ENCODE measurements at regions not wholly inside any gene's neighbourhood (a gene's known extent, or its start where the extent isn't known, plus 50 kb on each side); places are given as distances from the start of the nearest gene placed in this dataset.
"Not testable (repeated sequence)": the region's sequence is repeated elsewhere in the genome, so short reads cannot be mapped to it uniquely, and the experiment has no call there.

DNA sequence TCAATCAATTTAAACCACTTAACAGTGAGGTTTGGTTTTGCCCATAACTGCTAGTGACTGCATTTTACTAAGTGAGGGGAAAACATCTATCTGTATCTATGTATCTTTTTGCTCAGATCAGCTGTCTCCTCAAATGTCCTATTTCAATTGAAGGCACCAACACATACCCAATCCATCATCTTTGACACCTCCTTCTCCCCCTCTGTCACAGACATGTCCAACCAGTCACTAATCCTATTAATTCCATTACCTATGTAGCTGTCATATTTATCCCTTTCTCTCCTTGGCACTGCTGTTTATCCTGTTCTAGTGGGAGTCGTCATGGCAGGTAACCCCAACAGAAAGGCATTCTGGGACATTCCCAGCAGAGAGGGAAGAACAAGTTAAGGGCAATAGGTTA is 975.2 kb upstream of the AUTS2 start:
- TF ChIP-seq EP300 (IDR thresholded peaks at IDR 0.05) (no peak), POLR2AphosphoS5 (IDR thresholded peaks at IDR 0.05) (no peak), POLR2A (IDR thresholded peaks at IDR 0.05; ENCODE audit: low read depth) (no peak)
- TF ChIP-seq, protein P1, sequence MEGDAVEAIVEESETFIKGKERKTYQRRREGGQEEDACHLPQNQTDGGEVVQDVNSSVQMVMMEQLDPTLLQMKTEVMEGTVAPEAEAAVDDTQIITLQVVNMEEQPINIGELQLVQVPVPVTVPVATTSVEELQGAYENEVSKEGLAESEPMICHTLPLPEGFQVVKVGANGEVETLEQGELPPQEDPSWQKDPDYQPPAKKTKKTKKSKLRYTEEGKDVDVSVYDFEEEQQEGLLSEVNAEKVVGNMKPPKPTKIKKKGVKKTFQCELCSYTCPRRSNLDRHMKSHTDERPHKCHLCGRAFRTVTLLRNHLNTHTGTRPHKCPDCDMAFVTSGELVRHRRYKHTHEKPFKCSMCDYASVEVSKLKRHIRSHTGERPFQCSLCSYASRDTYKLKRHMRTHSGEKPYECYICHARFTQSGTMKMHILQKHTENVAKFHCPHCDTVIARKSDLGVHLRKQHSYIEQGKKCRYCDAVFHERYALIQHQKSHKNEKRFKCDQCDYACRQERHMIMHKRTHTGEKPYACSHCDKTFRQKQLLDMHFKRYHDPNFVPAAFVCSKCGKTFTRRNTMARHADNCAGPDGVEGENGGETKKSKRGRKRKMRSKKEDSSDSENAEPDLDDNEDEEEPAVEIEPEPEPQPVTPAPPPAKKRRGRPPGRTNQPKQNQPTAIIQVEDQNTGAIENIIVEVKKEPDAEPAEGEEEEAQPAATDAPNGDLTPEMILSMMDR (IDR thresholded peaks at IDR 0.05) = no peak
- Histone ChIP-seq H3K36me3 (no peaks in the 10 kb centered on the region), H3K4me1 (peaks cover 0 to 6% (median 5%) of the 10 kb centered on the region in 4 donors), H3K27me3 (no peaks in the 10 kb centered on the region), H3K9me3 (no peaks in the 10 kb centered on the region), H3K27ac (replicated peaks in 1 of 4) (no peak overlapping the region), H3K4me3 (no peak overlapping the region)
- intact Hi-C loops (cut with DNase I) = no loop called here
- WGBS = 76% methylated on average over 1 of the region's 1 CpG
- DNase-seq (ENCODE audit: extremely low spot score) = peak; percentile 19

DNA sequence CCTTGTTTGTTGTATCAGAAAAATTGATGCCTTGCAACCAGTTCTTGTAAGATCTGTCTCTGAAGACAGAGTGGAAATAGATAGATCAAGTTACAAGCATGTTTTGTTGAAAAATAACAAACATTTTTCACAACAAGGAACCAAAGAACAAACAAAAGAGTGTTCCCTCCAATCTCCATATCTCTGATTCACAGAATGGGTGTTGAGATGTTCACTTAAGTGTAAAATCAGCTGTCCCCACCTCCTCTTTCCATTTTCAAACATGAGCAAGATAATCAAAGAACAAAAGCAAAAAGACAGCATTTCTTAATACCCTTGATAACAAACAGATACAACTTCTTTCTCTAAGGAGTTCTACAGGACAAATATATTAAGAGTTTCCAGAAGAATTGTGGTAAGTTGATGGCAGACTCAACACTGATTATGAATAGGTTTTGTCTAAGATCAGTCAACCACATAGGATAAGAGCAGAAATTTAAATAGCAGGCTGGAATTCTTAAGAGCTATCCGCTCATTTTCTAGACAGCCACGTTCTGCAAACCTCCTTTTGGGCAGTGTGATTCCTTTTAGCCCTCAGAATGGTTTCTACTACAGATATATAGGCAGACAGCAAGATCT is 970.9 kb upstream of the AUTS2 start:
- Histone ChIP-seq H3K9me3 (no peaks in the 10 kb centered on the region), H3K27ac (replicated peaks in 1 of 4) (no peak overlapping the region), H3K4me1 (no peaks in the 10 kb centered on the region), H3K4me3 (no peak overlapping the region), H3K36me3 (no peaks in the 10 kb centered on the region), H3K27me3 (no peaks in the 10 kb centered on the region)
- WGBS = 89% methylated on average over 2 of the region's 2 CpGs
- intact Hi-C loops (cut with DNase I) = no loop called here
- DNase-seq (ENCODE audit: extremely low spot score) = no peak
- no peak for TF ChIP-seq POLR2A (IDR thresholded peaks at IDR 0.05; ENCODE audit: low read depth)

DNA sequence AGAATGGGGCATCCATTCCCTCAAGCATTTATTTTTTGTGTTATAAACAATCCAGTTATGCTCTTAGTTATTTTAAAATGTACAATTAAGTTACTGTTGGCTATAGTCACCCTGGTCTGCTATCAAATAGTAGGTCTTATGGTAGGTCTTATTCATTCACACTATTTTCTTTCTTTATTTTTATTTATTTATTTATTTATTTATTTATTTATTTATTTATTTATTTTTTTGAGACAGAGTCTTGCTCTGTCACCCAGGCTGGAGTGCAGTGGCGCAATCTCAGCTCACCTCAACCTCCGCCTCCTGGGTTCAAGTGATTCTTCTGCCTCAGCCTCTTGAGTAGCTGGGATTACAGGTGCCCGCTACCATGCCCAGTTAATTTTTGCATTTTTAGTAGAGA is 967.4 kb upstream of the AUTS2 start:
- H3K4me3 ChIP-seq; H3K27ac ChIP-seq (replicated peaks in 1 of 4); DNase-seq (ENCODE audit: extremely low spot score); intact Hi-C loops (cut with DNase I); H3K27me3 ChIP-seq; H3K9me3 ChIP-seq; H3K4me1 ChIP-seq; H3K36me3 ChIP-seq: not testable (repeated sequence)
- 97% methylated on average over 3 of the region's 3 CpGs for WGBS

DNA sequence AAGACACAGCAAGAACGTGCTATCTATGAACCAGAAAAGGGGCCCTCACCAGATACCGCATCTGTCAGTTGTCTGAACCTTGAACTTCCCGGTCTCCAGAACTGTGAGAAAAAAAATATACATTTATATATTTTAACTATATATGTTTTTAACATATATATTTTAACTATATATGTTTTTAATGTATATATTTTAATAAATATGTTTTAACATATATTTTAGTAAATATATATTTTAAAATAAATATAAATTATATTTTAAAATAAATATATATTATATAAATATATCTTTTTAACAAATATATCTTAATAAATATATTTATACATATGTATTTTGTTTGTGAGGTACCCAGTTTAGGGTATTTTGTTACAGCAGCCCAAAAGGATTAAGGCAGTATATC is 958.2 kb upstream of the AUTS2 start:
- no peak overlapping the region for H3K27ac ChIP-seq (replicated peaks in 1 of 4)
- H3K4me1 ChIP-seq = no peaks in the 10 kb centered on the region
- TF ChIP-seq POLR2A (IDR thresholded peaks at IDR 0.05; ENCODE audit: low read depth) = no peak
- TF ChIP-seq, protein P1 (IDR thresholded peaks at IDR 0.05) = no peak
- TF ChIP-seq EP300 (IDR thresholded peaks at IDR 0.05) = no peak
- no peak for TF ChIP-seq POLR2AphosphoS5 (IDR thresholded peaks at IDR 0.05)
- no peaks in the 10 kb centered on the region for H3K36me3 ChIP-seq
- H3K27me3 ChIP-seq = no peaks in the 10 kb centered on the region
- no peak for DNase-seq (ENCODE audit: extremely low spot score)
- 91% methylated on average over 3 of the region's 3 CpGs for WGBS
- no peak overlapping the region for H3K4me3 ChIP-seq
- intact Hi-C loops (cut with DNase I) = no loop called here
- peaks cover 0 to 9% (median 7%) of the 10 kb centered on the region in 4 donors for H3K9me3 ChIP-seq

DNA sequence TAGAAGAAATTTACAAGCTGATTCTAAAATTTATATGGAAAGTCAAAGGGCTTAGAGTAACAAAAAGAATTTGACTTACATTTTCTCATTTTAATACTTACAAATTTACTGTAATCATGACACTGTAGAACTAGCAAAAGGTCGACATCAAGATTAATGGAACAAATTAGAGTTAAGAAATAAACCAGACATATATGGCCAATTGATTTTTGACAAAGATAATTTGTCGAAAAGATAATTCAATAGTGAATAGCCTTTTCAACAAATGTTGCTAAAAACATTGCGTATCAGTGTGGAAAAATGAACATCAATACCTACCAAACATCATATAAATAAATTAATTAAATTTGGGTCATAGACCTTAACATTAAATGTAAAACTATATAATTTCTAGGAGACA is 955.5 kb upstream of the AUTS2 start:
- intact Hi-C loops (cut with DNase I) = no loop called here
- H3K27me3 ChIP-seq = no peaks in the 10 kb centered on the region
- no peak for DNase-seq (ENCODE audit: extremely low spot score)
- TF ChIP-seq, protein P1 (IDR thresholded peaks at IDR 0.05) = no peak
- no peak for TF ChIP-seq EP300 (IDR thresholded peaks at IDR 0.05)
- no peak for TF ChIP-seq POLR2AphosphoS5 (IDR thresholded peaks at IDR 0.05)
- no peak for TF ChIP-seq POLR2A (IDR thresholded peaks at IDR 0.05; ENCODE audit: low read depth)
- no peaks in the 10 kb centered on the region for H3K4me1 ChIP-seq
- no peaks in the 10 kb centered on the region for H3K36me3 ChIP-seq
- peaks cover 0 to 15% (median 8%) of the 10 kb centered on the region in 4 donors for H3K9me3 ChIP-seq
- no peak overlapping the region for H3K4me3 ChIP-seq
- no peak overlapping the region for H3K27ac ChIP-seq (replicated peaks in 1 of 4)
- WGBS = 81% methylated on average over 3 of the region's 3 CpGs

DNA sequence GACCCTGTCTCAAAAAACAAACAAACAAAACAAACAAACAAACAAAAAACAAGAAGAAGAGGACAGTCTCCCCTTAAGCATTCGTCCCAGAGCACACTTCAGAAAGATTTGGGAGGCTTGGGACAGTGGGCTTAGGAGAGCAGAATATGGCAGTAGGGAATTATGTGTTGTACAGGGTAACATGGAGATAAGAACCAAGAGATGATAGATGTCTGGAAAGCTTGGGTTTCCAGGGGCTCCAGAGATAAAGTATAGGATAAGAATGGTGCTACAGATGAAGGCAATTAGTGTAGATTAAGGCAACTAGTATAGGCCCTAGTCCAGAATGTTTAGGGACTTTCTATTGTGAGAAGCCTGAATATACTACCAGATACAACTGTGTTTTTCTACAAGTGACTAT is 934.9 kb upstream of the AUTS2 start:
- no peaks in the 10 kb centered on the region for H3K9me3 ChIP-seq
- DNase-seq (ENCODE audit: extremely low spot score) = no peak
- H3K4me3 ChIP-seq = no peak overlapping the region
- no peaks in the 10 kb centered on the region for H3K27me3 ChIP-seq
- H3K27ac ChIP-seq (replicated peaks in 1 of 4) = no peak overlapping the region
- TF ChIP-seq POLR2A (IDR thresholded peaks at IDR 0.05; ENCODE audit: low read depth) (no peak), EP300 (IDR thresholded peaks at IDR 0.05) (no peak), POLR2AphosphoS5 (IDR thresholded peaks at IDR 0.05) (no peak)
- TF ChIP-seq, protein P1 (IDR thresholded peaks at IDR 0.05) = no peak
- H3K36me3 ChIP-seq = no peaks in the 10 kb centered on the region
- no peaks in the 10 kb centered on the region for H3K4me1 ChIP-seq
- 81% methylated on average over 1 of the region's 1 CpG for WGBS
- intact Hi-C loops (cut with DNase I) = no loop called here

Data from esophagus muscularis mucosa (tissue), 4 donors.